SU-DHL-6 (cell line): ENCODE measurements at regions not wholly inside any gene's neighbourhood (a gene's known extent, or its start where the extent isn't known, plus 50 kb on each side); places are given as distances from the start of the nearest gene placed in this dataset.

ENCODE experiments used
- EZH2phosphoT487 ChIP-seq: fragments of 200-600 bp; sonication (generic), shearing (Covaris generic); conservative IDR thresholded peaks from 2 replicates; pipeline ENCODE4 v1.6.1; 2018; ENCODE audit warnings: mild to moderate bottlenecking, antibody characterized with exemption, low read length, moderate library complexity, mixed read lengths
- TF ChIP-seq, protein P1 (sequence below): fragments of 200-600 bp; sonication (generic); IDR thresholded peaks from one replicate; pipeline ENCODE4 v1.5.1; 2017; ENCODE audit warnings: antibody characterized with exemption, mild to moderate bottlenecking, low read length, moderate library complexity; ENCODE audit not compliant: insufficient read depth, poor library complexity, severe bottlenecking

DNA sequence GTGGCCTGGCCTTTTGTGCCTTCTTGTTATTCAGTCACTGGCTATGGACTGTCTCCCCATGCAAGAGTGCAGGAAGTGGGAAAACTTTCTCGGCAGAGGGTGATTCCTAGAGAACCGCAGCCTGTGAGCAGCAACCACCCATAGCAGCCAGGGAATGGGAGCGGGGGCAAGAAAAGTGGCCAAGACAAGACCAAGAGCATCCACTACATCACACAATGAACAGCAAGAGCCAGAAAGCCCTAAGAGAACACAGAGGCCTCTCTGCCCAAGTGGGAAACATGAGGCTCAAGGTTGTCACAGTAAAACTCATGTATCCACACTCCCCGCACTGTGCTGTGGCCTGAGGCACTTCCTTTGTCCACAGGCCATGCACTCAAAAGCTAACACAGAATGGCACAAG lies 129.1 kb upstream of the FSTL4 start:
- TF ChIP-seq, protein P1, sequence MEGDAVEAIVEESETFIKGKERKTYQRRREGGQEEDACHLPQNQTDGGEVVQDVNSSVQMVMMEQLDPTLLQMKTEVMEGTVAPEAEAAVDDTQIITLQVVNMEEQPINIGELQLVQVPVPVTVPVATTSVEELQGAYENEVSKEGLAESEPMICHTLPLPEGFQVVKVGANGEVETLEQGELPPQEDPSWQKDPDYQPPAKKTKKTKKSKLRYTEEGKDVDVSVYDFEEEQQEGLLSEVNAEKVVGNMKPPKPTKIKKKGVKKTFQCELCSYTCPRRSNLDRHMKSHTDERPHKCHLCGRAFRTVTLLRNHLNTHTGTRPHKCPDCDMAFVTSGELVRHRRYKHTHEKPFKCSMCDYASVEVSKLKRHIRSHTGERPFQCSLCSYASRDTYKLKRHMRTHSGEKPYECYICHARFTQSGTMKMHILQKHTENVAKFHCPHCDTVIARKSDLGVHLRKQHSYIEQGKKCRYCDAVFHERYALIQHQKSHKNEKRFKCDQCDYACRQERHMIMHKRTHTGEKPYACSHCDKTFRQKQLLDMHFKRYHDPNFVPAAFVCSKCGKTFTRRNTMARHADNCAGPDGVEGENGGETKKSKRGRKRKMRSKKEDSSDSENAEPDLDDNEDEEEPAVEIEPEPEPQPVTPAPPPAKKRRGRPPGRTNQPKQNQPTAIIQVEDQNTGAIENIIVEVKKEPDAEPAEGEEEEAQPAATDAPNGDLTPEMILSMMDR, result no peak
- no peak for TF ChIP-seq EZH2phosphoT487
